Fibroblast of mammary gland (primary cell): ENCODE measurements at regions not wholly inside any gene's neighbourhood (a gene's known extent, or its start where the extent isn't known, plus 50 kb on each side); places are given as distances from the start of the nearest gene placed in this dataset.

Experiments
- DNase-seq: peaks from one replicate; pipeline ENCODE4 v3.0.0-alpha.2; 2010; ENCODE audit warnings: low read depth
- H3K4me3 ChIP-seq: 2 replicates; pipeline ENCODE4 v1.5.1; 2011; ENCODE audit warnings: low read depth, mild to moderate bottlenecking, low read length, moderate library complexity; ENCODE audit not compliant: control insufficient read depth
- CTCF ChIP-seq: conservative IDR thresholded peaks from 2 replicates; pipeline ENCODE4 v1.5.1; 2011; ENCODE audit warnings: low read depth, low read length, inconsistent platforms; ENCODE audit not compliant: control insufficient read depth, insufficient read depth

DNA sequence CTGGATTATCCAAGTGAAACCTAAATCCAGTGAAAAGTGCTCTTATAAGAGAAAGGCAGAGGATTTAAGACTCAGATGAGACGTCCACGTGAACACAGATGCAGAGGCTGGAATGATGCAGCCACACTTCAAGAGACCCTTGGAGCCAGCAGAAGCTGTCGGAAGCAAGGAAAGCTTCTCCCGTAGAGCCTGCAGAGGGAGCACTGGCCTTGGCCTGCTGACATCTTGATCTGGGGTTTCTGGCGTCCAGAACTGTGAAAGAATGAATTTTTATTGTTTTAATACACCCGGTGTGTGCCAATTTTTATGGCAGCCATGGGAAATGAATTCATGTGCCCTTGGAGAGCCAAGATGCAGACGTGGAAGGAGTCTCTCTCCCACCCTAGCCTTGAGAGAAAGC, 407.0 kb upstream of the B3GAT1 start:
- H3K4me3 ChIP-seq = no peak overlapping the region
- DNase-seq = no peak
- no peak for TF ChIP-seq CTCF

- no peak overlapping the region for H3K4me3 ChIP-seq
- no peak for DNase-seq
- TF ChIP-seq CTCF = no peak
Measured at GRCh38 chr11:134818516-134818915, 406.5 kb upstream of the B3GAT1 start.

DNA sequence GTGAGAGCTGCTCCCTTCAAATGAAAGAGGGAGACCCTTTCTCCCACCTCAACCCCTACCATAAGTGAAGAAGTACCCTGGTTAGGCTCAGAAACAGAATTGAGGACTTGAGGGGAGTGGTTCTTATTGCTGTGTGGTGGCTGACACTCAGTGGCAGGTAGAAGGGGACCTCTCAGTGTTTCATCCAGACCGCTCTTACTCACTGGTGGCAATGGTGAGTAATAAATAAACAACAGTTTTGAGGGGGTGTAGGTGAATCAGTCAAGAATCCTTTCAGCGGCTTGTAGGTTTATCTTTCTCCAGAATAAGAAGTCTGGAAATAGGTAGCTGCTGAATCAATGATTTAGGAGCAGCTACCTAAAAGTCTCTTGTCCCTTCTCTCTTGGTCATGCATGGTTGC, 403.4 kb upstream of the B3GAT1 start:
- DNase-seq = no peak

GRCh38 chr11:134807997-134808396, 396.0 kb upstream of the B3GAT1 start:
- H3K4me3 ChIP-seq = no peak overlapping the region
- no peak for TF ChIP-seq CTCF
- DNase-seq = no peak

More for the DNA sequence above, 403.4 kb upstream of the B3GAT1 start:
- TF ChIP-seq CTCF = no peak
- no peak overlapping the region for H3K4me3 ChIP-seq

GRCh38 chr11:134802598-134802997, 390.6 kb upstream of the B3GAT1 start:
- no peak for DNase-seq
- TF ChIP-seq CTCF = no peak
- no peak overlapping the region for H3K4me3 ChIP-seq

GRCh38 chr11:134802116-134802515, 390.1 kb upstream of the B3GAT1 start:
- no peak for TF ChIP-seq CTCF
- no peak for DNase-seq
- H3K4me3 ChIP-seq = no peak overlapping the region

DNA sequence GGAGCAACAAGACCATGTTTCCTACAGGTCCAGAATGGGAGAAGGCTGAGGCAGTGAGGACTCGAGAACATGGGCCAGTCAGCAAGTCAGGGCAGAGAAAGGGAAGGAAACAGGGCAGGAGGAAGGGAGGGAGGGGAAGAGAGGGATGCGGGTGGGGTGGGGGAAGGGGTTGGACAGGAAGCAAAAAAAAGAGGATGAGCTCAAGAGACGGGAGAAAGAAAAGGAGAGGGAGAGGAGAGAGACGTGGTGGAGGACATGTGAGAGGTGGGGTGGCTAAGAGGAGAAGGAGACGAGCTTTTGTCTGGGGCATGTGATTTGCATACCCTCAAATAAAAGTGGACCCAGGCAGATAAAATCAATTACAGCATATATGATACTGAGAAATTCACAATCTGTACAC, 389.5 kb upstream of the B3GAT1 start:
- TF ChIP-seq CTCF = no peak
- DNase-seq = no peak
- H3K4me3 ChIP-seq = no peak overlapping the region
